HG02884 (cell line): ENCODE measurements at regions not wholly inside any gene's neighbourhood (a gene's known extent, or its start where the extent isn't known, plus 50 kb on each side); places are given as distances from the start of the nearest gene placed in this dataset.

Experiments
- ATAC-seq: cut with Tn5 transposase; IDR thresholded peaks from one replicate; pipeline ENCODE4 v1.9.1; 2021; ENCODE audit warnings: mild to moderate bottlenecking, moderate library complexity; ENCODE audit not compliant: unreplicated experiment

DNA sequence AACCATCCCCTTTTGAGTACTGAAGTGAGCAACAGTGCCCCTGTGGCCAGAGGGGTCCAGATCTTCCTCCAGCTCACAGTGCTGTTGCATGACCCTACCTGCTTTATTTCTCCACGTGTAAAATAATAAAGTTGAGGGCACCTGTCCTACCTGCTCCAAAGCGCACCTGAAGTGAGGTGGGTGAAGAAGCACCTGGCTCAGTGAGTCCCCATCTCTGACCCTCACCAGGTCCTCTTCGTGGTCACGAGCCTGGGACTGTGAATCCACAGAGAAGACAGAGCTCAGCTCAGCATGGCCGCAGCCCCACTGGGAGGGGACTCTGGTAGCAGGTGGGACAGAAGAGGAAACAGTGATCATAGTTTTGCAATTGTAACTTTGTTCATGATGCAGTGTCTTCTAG, 976.7 kb upstream of the TMEM132C start:
- ATAC-seq, result no peak

DNA sequence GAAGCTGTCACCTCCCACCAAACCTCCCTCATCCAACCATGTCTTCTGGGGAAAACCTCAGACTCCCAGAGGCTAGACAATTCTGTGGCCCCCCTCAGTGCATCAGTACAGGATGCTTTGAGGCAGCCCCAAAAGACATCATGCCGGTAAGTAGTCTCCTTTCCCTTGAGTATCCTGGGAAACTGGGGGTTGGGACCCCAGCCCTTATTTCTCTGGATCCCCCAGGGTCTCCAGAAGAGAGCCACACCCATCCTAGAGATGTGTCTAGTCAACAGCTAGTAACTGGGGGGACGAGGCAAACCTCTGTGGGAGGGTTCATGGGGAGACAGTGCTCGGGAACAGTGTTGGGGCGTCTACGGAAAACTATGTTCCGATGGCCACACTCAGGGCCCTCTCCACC, 974.2 kb upstream of the TMEM132C start:
- ATAC-seq, result no peak

- no peak for ATAC-seq
Measured at GRCh38 chr12:127293507-127294310, 973.3 kb upstream of the TMEM132C start.

GRCh38 chr12:127294651-127295210, 972.2 kb upstream of the TMEM132C start:
- no peak for ATAC-seq

GRCh38 chr12:127295630-127296029, 971.3 kb upstream of the TMEM132C start:
- no peak for ATAC-seq

DNA sequence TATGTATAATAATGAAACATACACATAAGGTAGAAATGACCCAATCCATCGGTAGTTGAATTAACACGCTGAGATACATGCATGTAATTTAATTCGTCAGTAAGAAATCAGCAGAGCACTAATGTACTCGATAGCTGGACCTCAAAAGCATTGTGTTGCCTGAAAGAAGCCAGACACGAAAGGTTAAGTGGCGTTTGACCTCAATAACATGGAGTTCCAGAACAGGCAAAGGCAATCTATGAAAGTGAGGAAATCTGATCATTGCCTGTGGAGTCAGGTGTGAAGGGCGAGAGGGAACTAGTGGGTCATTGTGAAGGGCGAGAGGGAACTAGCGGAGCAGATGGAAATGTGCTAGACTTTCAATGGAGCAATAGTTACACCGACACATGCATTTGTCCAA, 970.4 kb upstream of the TMEM132C start:
- no peak for ATAC-seq

GRCh38 chr12:127297327-127297726, 969.6 kb upstream of the TMEM132C start:
- no peak for ATAC-seq

DNA sequence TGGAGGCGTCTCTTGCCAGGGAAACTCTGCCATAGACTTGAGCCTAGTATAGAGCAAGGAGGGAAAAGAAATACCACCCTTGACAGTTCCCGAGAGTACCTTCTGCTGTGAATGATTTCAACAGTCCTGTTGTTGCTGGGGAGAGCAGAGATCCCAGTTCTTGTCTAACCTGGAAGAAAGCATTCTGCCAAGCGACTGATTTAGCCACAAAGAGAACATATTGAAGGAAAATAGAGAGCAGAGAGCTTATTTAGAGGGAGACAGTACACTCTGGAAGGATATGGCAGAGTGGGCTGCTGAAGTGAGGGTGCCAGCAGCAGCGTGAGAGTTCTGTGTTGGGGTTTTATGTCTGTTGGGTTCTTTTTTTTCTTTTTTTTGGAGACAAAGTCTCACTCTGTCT, 966.9 kb upstream of the TMEM132C start:
- no peak for ATAC-seq

DNA sequence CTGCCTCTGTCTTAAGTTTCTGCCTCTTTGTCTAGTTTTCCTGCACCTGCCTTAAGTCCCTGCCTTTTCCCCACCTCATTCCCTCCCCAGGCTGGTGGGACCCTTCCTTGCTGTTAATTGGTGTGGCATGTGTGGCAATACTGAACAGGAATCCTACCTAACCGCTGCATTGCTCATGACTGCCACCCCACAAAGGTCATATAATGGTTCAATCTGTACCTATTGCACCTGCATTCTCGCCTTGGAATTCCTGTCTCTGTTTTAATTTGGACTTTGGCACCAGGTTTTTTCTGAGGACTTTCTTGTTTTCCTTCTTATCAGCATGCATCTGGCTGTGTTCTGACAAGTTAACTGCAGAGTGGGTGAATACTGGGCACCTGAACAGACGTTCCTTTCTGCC, 966.2 kb upstream of the TMEM132C start:
- ATAC-seq, result no peak

GRCh38 chr12:127301876-127302275, 965.1 kb upstream of the TMEM132C start:
- ATAC-seq, result no peak

GRCh38 chr12:127304751-127305725, 961.9 kb upstream of the TMEM132C start:
- ATAC-seq, result no peak

GRCh38 chr12:127306604-127307215, 960.3 kb upstream of the TMEM132C start:
- no peak for ATAC-seq

DNA sequence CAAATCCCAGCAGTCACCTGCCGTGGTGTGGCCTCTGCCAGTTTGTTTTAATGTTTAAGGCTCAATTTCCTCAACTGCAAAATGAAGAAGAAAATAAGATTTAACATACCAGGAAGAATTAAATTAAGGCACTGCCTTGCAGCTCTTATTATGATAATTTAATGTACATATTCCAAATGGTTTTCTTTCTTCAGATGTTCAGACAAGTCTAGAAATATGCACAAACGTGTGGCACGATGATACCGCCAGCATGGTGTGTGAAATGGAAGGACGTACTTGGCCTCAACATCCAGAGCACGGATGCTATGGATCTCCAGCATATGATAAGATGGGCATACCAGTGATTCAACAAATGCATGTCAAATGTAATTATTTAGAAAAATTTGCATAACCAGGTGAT, 959.4 kb upstream of the TMEM132C start:
- no peak for ATAC-seq

DNA sequence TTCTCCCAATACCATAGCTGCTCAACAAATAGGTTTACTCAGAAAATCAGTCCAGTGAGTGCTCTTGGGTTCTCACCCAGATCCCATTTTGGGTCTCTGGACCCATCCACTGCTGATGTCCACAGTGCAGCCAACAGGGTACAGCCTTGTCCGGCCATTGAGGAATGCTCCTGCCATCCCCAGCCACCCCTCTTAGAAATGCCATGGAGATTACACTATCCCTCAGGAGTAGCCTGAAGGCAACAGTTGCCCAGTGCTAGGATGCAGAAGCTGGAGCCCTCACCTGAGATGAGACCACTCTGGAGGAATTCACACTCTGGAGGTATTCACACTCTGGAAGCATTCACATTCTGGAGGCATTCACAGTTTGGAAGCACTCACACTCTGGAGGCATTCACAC, 958.8 kb upstream of the TMEM132C start:
- no peak for ATAC-seq

DNA sequence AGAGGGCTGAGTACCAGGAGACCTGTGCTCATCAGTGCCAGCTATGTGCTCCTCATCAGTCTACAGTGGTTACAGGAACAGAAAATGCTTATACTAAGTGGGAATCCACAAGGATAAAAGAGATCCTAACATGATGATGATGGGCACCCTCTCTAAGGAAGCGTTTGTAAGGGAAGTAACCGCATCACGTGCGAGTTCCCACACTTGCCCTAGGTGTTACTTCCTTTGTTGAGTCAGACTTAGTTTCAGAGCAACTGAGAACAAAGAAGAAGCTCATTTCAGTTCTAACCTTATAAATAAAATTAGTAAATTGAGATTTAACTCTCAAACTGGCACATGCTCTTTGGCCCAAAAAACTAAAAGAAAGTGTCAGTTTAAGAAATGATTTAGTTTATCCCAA, 956.4 kb upstream of the TMEM132C start:
- ATAC-seq, result no peak

DNA sequence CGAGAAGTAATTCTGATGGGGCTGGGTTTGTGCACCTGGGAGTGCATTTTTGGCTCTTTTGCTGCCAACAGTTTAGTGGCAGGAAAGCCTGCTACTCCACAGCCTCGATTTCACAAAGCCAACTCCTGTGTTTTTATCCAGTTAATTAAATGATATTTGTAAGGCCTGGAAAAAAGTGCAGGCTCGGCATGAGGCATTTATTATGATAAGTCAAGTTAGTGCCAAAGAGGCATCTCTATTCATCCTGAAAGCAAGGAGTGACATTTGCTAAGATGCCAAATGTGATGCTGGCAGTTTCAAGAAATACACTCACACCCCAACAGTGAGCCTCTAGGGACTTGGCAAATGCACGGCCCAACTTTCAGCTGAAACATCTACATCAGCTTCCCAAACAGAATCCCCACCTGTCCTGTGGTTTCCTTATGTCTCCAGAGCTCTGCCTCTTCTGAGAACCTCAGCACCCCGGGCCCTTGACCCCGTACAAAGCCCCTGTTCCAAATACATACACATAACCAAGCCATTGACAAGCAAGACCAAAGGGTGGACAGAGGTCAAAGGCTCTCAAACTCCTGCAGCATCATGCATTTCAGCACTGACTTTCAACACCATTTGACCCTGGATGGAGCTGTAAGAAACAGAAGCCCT, 955.1 kb upstream of the TMEM132C start:
- ATAC-seq, result no peak

GRCh38 chr12:127324681-127325080, 942.3 kb upstream of the TMEM132C start:
- no peak for ATAC-seq

DNA sequence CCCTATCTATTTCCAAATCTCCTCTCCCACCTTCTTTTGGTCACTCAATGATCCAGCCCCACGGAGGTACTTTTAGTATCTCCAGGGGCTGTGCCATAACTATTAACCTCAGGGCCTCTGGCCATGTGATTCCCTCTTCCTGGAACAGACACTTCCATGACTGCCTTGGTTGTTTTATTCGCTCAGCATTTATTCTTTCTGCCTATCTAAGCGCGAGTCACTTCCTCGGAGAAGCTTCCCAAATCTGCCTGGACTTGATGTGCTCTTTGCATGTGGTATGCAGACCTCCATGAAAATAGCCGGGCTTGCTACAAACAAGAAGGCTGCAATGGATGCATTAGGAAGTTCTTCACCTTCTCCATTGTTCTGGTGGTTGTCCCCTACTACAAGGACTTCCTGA, 939.0 kb upstream of the TMEM132C start:
- no peak for ATAC-seq

- no peak for ATAC-seq
Measured at GRCh38 chr12:127328867-127329266, 938.1 kb upstream of the TMEM132C start.

GRCh38 chr12:127334365-127334764, 932.6 kb upstream of the TMEM132C start:
- ATAC-seq, result no peak
